HK-2 (cell line): ENCODE measurements at regions not wholly inside any gene's neighbourhood (a gene's known extent, or its start where the extent isn't known, plus 50 kb on each side); places are given as distances from the start of the nearest gene placed in this dataset.
A peak's percentile ranks its signal among the peaks of the same experiment; 100 is the strongest.
"Not testable (repeated sequence)": the region's sequence is repeated elsewhere in the genome, so short reads cannot be mapped to it uniquely, and the experiment has no call there.

ENCODE experiments used
- DNase-seq: peaks from one replicate; pipeline ENCODE4 v3.0.0-alpha.2; 2018; ENCODE audit not compliant: unreplicated experiment

DNA sequence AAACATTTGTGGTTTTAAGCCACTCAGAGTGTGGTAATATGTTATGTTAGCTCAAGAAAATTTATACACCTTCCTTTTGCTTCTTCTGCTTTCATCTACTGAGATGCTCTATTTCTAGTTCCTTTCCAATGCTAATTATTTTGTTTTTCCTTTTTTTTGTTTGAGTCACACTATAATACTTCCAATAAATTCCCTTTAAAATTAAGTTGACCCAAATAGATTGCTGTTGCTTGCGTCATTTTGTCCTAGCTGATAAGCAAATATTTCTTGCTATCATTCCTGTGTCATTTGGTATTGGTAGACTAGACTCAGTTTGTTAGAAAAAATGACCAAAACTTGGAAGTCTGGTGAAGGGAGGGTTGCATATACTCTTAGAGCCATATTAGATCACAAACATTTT, 437.0 kb upstream of the CNTN6 start:
- no peak for DNase-seq

DNA sequence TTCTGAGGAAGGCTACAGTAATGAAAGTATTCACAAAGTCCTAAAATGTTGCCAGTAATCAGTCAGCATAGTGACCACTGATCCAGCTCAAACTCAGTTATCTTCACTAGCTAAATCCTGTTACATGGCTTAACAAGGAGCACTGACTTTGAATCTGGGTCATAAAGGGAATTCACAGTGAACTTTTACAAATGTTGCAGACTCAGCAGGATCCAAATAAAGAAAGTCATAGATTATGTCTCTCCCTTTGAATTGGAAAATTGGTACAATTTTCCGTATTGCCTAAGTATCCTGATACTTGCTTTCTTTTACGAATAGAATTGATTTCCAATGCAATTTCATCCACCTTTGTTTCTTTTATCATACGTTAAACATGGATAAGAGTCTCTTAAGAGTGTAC, 431.5 kb upstream of the CNTN6 start:
- DNase-seq = no peak

DNA sequence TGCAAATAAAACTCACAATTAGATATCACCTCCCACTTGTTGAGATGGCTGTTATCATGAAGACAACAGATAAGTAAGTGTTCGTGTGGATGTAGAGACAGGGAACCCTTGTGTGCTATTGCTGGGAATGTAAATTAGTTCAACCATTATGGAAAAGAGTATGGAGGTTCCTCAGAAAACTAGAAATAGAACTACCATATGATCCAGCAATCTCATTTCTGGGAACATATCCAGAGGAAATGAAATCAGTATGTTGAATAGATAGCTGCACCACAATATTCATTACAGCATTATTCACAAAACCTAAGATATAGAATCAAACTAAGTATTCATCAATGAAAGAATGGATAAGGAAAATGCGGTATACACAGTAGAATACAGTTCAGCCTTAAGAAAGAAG, 418.7 kb upstream of the CNTN6 start:
- no peak for DNase-seq

DNA sequence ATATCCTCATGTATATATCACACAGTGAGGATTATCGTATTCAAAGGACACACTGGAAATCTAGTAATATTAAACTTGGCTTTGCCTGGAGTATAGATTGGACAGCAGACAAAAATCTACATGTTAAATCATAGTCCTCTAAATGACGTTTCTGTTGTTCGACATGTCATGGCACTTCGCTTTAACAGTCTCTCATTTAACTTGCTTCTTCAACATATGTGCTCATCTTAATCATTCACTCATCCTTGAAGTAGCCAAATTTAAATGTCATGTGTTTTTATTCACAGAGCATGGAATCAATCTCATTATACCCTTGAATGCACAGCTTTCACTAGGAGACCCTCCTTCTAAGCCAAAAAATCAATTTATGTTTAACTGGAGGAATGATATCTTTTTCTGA, 417.0 kb upstream of the CNTN6 start:
- no peak for DNase-seq

DNA sequence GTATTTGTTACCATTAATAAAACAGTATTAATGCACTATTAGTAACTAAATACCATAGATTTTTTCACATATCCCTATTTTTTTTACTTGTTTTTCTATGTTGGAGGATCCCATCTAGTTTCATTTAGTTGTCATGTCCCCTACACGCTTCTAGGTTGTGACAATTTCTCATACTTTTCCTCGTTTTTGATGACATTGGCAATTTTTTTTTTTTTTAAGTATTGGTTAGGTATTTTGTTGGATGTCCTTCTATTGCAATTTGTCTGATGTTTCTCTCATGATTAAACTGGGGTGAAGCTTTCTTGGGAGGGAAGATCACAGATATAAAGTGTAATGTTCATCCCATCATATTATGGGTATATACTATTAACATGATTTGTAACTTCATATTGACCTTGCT, 409.1 kb upstream of the CNTN6 start:
- DNase-seq = no peak

DNA sequence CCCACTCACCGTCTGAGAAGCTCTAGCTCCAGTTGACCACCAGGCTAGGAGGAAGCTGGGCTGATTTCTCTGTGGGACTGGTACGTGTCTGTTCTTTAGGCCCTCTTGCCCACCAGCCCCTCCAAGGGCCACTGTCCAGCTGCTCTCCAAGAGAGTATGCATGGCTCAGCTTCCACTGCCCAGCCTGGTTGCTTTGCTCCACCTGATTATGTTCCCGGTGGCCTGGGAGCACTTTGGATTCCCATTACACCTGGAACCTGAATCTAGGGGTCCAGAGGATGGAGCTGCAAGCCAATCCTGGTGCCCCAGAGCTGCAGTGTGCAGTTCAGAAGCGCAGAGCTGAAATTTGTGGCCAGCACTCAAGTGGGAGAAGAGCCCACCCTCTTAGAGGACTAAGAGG, 402.1 kb upstream of the CNTN6 start:
- DNase-seq = no peak

DNA sequence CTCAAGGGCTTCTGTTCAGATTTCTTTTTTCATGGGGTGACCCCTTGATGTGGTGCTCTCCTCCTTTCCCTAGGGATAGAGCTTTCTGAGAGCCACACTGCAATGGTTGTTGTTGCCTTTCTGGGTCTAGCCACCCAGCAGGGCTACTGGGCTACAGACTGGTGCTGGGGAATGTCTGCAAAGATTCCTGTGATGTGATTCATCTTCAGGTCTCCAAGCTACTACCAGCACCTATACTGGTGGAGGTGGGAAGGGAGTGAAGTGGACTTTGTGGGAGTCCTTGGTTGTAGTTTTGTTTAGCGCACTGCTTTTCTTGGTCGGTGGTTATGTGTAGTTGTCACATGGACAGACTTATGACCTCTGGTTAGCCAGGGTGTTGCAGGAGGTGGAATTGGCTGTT, 392.3 kb upstream of the CNTN6 start:
- no peak for DNase-seq

DNA sequence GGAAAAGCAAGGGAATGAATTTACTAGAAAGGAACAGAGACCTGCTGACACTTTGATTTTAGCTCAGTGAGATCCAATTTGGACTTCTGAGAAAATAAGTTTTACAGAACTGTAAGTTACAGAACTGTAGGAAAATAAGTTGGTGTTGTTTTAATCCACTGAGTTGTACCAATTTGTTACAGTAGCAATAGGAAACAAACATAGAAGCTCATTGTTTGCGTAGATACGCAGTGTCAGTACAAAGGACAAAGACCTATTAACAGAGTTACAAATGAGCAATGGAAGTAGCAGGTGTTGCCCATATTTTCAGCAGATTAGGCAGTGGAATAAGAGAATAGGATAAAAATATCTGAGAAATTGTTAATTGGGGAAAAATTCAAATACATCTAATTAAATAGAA, 385.8 kb upstream of the CNTN6 start:
- no peak for DNase-seq

DNA sequence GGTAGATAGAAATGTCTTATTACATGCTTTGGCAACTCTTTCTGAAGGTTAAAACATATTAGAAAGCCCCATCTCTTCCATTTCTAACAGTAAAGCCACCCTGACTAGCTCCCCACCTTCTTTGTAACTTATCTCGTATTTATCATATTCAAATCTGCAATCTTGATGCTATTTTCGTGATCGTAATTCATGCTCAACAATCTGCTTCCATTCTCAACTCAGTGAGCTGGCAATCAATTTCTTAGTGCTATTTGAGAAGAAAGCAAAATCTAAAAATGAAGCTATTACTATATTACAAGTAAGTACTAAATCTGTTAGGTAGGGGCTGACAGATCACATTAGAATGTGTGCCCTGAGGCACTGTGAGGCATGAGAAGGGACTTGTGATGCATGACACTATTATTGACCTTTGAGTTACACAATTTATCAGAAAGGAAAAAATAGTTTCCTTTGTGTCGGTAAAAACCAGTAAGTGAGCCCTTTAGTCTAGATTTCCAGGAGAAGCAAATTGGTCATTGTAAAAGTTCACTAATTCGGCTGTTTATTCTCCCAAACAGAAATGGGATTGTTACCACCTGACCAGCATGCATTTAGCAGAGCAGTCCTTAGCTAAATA, 379.7 kb upstream of the CNTN6 start:
- DNase-seq = no peak

DNA sequence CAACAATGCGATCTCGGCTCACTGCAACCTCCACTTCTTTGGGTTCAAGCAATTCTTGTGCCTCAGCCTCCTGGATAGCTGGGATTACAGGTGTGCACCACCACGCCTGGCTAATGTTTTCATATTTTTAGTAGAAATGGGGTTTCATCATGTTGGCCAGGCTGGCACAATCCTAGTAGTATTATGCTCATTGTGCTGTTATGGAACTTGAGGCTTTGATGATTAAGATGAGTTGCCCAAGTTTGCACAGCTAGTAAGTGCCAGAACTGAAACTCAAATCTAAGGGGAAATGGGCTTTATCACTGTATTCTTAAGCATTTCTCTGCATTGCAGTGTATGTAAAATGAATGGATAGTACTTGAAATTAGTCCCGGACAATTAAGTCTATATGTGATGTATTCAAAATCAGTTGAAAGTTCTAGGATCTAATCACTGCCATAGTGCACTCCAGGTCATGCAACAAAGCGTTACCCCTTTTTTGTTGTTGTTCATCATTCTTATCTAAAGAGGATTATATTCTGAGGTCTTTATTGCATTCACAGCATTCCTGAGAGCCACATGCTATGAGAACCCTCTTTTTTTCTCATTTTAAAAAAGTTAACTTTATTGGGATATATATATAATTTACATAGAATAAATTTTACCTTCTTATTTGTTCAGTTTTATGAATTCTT, 378.7 kb upstream of the CNTN6 start:
- DNase-seq = no peak

DNA sequence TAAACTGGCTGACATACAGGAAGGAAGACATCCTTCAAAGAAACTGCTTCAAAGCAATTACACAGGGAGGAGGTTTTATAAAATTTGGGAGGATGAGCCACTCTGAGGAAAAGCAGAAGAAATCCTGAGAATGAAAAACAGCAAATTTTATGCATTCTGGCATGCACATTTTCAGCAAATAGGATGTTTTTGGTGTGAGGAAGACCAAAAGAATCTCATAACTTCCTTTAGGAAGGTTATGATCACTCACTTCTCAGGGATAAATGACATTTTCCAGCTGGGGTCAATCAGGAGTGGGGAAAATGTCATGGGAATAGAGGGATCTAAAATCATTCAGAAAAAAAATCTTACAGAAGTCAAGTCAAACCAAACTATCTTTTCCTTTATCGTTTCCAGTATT, 371.7 kb upstream of the CNTN6 start:
- DNase-seq = no peak

DNA sequence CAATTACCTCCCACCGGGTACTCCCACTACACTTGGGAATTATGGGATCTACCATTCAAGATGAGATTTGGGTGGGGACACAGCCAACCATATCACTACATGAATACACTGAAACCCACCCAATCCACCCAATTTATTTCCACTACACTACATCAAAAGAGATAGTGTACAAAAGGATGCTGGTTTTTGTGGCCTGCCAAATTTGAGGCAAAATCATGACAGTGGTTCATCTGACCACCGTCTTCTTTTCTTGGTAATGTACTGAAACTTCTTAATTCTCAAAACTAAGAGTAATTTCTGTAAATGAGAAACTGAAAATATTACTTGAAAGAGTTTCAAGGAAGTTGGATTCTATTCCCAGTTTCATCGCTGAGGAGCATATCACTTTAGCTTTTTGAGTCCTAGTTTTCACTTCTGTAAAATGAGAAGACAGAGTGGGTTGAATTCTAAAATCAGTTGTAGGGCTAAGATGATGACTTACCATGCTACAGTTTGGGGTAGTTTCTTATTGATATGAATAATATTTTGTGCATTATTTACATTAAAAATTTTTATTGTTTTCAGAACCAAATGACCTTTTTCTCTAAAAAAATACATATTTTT, 360.4 kb upstream of the CNTN6 start:
- no peak for DNase-seq

DNA sequence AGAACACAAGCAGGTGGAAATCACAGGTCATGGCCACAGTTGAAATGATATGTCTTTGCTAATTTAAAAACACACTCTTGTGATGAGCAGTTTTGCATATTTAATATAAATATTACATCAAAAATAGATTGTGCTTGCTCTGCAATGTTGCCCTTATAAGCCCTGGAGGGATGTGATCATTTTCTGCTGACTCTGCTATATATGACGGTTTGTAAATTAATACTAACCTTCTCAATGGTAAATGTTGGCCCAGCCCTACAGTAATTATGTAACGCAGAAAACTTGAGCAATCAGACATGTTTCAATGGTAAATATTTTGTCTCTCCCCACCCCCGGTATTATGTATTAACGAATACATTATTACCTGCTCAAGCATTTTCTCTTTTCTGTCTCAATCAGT, 359.5 kb upstream of the CNTN6 start:
- DNase-seq = no peak

DNA sequence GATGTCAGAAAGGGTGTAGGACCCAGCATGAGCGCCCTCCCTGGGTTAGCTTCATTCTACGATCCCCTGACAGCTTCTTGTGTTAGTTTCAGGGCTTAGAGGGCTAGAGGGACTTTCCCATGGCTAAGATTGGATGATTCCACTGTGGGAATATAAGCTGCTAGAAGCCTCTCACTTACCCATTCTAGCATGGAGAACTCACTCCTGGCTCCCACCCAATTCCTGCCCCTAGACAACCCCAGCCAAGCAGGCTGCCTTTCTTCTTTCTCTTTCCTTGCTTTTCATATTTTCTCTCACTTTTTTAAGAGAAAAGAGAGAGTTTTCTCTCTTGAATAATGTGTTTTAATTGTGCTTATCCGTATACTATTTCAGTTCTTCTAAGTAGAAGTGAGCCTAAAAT, 335.1 kb upstream of the CNTN6 start:
- DNase-seq = peak; percentile 1

DNA sequence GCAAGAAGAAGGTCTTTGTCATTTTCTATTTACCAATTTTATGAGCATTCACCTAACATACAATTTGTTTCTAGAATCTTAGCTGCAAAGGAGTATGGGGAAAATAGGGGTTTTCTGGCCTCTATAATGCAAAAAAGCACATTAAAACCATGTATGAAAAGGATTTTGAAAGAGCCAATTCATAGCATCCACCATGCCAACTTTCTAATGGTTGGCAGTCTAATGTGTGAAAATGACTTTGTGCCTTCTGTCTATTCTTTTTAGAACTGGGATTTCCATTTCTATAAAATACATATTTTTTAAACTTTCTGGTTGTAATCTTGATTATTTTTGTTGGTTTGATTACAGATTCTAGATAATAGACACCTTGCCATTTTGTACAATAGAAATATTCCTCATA, 333.7 kb upstream of the CNTN6 start:
- no peak for DNase-seq

DNA sequence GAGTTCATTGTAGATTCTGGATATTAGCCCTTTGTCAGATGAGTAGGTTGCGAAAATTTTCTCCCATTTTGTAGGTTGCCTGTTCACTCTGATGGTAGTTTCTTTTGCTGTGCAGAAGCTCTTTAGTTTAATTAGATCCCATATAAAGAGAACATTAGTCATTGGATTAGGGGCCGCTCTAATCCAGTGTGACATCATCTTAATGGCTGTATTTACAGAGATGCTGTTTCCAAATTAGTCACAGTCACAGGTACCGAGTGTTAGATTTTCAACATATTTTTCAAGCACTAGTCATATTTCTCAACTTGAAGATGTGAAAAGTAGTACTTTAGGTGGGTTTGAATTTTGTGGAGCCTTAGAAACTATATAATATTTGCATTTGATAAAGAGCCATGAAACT, 319.4 kb upstream of the CNTN6 start:
- DNase-seq = not testable (repeated sequence)

DNA sequence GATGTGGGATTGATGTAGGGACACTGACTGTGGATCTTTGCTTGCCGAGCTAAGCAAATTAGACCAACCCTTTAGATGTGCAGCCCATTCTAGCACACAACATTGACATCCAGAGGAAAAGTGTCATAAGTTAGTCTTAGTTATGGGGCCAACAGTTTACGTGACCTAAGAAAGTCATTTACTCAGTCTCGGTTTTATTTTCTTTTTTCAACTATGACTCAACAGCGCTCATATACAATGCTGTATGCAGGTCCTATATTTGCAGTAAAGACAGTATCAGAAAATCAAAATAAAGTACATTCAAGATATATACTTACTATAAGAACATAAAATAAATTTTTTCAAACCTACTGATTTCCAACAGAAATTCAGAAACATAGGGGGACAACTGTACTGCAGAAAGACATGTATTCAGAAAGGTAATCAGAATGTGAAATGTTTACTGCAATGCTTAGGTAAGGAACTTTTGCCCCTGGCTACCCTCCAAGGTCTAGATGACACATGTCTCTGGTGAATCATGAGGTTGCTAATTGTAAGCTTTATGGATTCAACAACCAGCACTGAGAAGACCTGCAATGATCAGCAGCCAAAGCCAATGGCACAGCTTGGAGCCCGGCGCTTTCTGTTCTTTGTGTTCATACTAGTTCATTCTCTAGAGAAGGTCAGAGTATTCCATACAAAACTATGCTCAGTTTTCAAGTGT, 317.5 kb upstream of the CNTN6 start:
- no peak for DNase-seq

DNA sequence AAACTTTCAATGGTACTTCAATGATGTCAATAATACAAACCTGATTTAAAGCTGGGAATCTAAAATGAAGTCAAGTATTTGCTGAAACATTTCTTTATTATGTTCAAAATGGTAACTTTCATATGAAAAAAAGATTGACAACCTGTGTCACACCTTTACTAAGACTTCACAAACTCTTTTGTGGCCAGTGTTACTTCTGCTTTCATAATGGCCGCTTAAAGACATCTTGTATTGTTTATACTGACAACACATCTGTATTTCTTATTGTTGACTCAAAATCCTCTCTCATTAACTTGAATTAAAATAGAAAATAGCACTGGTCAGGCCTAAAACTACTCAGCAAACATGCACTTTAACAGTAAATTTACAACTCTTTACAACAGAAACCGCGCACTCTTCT, 312.3 kb upstream of the CNTN6 start:
- no peak for DNase-seq

DNA sequence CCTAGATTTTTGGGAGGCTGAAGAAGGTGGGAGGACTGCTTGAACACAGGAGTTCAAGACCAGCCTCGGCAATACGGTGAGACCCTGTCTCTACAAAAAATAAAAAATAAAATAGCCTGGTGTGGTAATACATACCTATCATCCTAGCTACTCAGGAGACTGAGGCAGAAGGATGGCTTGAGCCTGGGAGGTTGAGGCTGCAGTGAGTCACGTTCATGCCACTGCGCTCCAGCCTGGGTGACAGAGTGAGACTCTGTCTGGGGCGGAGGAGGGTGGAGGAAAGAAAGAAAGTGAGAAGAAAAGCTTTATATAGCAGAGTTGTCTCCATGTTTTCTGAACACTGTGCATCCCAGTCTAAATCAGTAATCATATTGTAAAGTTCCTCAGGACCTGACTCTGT, 301.4 kb upstream of the CNTN6 start:
- DNase-seq = no peak

DNA sequence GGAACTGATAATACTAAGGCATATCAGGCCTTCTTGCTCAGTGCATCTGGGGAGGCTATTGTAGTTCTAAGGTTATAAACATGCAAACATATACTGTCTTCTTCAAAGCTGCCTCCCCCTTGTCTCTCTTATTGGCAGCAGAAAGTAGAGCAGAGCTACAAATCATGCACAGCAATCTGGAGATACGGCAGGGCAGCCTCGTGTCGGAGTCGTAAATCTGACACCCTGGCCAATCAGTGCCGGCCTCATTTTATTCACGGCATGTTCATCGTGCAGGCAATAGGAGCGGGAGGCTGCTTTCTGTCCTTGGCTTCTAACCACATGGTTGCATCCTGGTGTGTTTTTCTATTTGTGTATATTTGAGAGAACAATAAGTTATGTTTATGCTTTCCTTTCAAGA, 300.2 kb upstream of the CNTN6 start:
- DNase-seq = no peak

DNA sequence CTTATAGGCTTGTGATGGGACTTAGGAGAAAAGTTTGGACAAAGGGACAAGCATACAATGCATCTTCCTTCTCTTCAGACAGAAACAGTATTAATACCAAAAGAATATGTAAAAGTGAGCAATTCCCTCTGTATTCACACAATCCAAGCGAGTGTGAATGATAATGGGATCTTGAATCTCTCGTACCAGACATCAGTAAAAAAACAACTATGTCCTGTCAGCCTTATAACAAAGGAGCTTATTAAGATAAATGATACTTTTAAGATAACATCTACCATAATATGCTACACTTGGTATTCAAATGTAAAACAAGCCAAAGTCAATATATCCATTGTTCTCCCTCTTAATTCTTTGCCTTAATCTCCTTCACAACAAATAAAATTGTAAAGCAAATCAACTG, 288.6 kb upstream of the CNTN6 start:
- DNase-seq = no peak

DNA sequence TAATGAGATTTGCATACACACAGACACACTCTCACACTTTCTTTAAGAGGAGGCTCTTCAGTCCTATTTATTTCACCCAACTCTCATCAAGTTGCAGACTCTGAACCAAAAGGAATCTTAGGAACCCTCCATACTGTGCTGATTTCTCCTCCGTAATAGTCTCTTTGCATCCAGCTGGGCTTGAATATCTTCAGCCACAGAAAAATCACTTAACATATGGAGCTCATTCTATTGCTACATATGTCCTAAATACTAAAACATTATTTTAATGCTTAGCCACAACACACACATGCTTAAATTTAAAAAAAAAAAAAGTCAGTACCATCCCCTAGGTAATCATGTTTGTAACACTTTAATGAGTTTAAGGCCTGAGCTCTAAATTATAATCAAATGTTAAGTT, 287.5 kb upstream of the CNTN6 start:
- DNase-seq = no peak

DNA sequence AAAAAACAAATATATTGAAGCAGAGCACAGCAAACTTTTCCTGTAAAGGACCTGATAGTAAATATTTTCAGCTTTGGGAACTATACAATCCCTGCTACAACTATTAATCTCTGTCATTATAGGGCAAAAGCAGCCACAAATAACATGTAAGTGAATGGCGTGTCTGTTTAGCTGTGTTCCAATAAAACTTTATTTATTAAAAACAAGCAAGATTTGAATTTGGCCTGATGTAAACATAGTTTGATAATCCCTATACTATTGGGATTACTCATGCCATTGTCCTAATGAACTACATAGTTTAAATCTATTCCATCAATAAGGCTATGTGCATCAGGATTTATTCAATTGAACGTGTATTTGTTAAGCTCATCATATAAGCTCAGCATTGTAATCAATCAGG, 286.8 kb upstream of the CNTN6 start:
- DNase-seq = no peak
